HCT116 (cell line): ENCODE measurements at regions not wholly inside any gene's neighbourhood (a gene's known extent, or its start where the extent isn't known, plus 50 kb on each side); places are given as distances from the start of the nearest gene placed in this dataset.

Source experiments
- ATAC-seq: fragments of 200-7000 bp; cut with Tn5 transposase; 2 replicates; pipeline ENCODE4 v1.9.1; 2020; ENCODE audit warnings: mild to moderate bottlenecking, moderate library complexity
- BruUV-seq: library from RNA; stranded (reverse); fragments of 400-500 nt; replicated peaks from 2 replicates; lab custom pipeline; 2021; lab: Mats Ljungman, UMichigan
- CTCF ChIA-PET: fragments of 300-600 bp; sonication (Branson Sonifier 250); formaldehyde crosslinking; loops from one replicate; lab custom pipeline; 2021; ENCODE audit warnings: antibody characterized with exemption; lab: Charles Lee
- POLR2A ChIA-PET: fragments of 300-600, 350-600 bp; sonication (Branson Sonifier 250); formaldehyde crosslinking; loops from one replicate; lab custom pipeline; 2021; ENCODE audit warnings: antibody characterized with exemption; lab: Charles Lee
- RAD21 ChIA-PET, 2 experiments: fragments of 300-600 bp; sonication (Branson Sonifier 250); formaldehyde crosslinking; loops; one replicate each; lab custom pipeline; 2023; ENCODE audit warnings: low total read pairs in 2 of 2; ENCODE audit not compliant: uncharacterized antibody in 2 of 2, unreplicated experiment in 2 of 2, low non-redundant PET in 1 of 2; lab: Charles Lee
- DNase-seq: peaks from one replicate; pipeline ENCODE4 v3.0.0-alpha.2; 2010; ENCODE audit warnings: low read depth, low spot score
- H2AFZ ChIP-seq: fragments of 200-600 bp; shearing (Covaris generic), sonication (generic); 2 replicates; pipeline ENCODE4 v1.6.1; 2017; ENCODE audit warnings: low read depth, mixed run types, mixed read lengths, antibody characterized with exemption, low read length; ENCODE audit not compliant: poor library complexity, severe bottlenecking
- H3K27ac ChIP-seq: 2 replicates; pipeline ENCODE4 v1.5.1; 2012; ENCODE audit warnings: low read depth, low read length
- H3K27me3 ChIP-seq: fragments of 200-600 bp; sonication (generic); 2 replicates; pipeline ENCODE4 v1.6.1; 2016; ENCODE audit warnings: mixed run types, low read length, mixed read lengths; ENCODE audit not compliant: insufficient read depth
- H3K36me3 ChIP-seq, 2 experiments: fragments of 200-500 bp in 1 of 2; fragments of 200-600 bp in 1 of 2; sonication (Bioruptor generic) in 1 of 2; sonication (generic) in 1 of 2; 2 replicates each; pipeline versions ENCODE4 v1.5.1 to v1.6.1; 2014 to 2016; ENCODE audit warnings: low read length in 2 of 2, inconsistent platforms in 1 of 2, mixed read lengths in 1 of 2, mixed run types in 1 of 2; ENCODE audit not compliant: insufficient read depth in 2 of 2, control insufficient read depth in 1 of 2
- H3K4me1 ChIP-seq, 2 experiments: fragments of 200-600 bp in 1 of 2; sonication (generic) in 1 of 2; 2 replicates each; pipeline versions ENCODE4 v1.5.1 to v1.6.1; 2012 to 2017; ENCODE audit warnings: low read length in 2 of 2, inconsistent platforms in 1 of 2, mild to moderate bottlenecking in 1 of 2, mixed read lengths in 1 of 2, mixed run types in 1 of 2, moderate library complexity in 1 of 2; ENCODE audit not compliant: insufficient read depth in 2 of 2, control insufficient read depth in 1 of 2
- H3K4me2 ChIP-seq: fragments of 200-600 bp; sonication (generic); 2 replicates; pipeline ENCODE4 v1.6.1; 2017; ENCODE audit warnings: mixed run types, low read length, mixed read lengths
- H3K4me3 ChIP-seq, 2 experiments: fragments of 200-600 bp in 1 of 2; sonication (generic) in 1 of 2; replicated peaks in 1 of 2; 2 replicates each; pipeline ENCODE4 v1.5.1; 2011 to 2016; ENCODE audit warnings: low read length in 2 of 2, control low read depth in 1 of 2, low read depth in 1 of 2, mild to moderate bottlenecking in 1 of 2, mixed read lengths in 1 of 2, mixed run types in 1 of 2
- H3K79me2 ChIP-seq: fragments of 200-600 bp; sonication (generic); 2 replicates; pipeline ENCODE4 v1.6.1; 2017; ENCODE audit warnings: mild to moderate bottlenecking, mixed run types, low read length, moderate library complexity, mixed read lengths; ENCODE audit not compliant: insufficient read depth
- H3K9ac ChIP-seq: fragments of 200-600 bp; sonication (generic); 2 replicates; pipeline ENCODE4 v1.6.1; 2016; ENCODE audit warnings: low read length, mixed read lengths
- H3K9me2 ChIP-seq: fragments of 200-600 bp; sonication (generic), shearing (Covaris generic); 2 replicates; pipeline ENCODE4 v1.6.1; 2017; ENCODE audit warnings: mixed run types, mild to moderate bottlenecking, moderate library complexity; ENCODE audit not compliant: insufficient read depth
- H3K9me3 ChIP-seq, 2 experiments: fragments of 200-500 bp in 1 of 2; fragments of 200-600 bp in 1 of 2; sonication (Bioruptor generic) in 1 of 2; sonication (generic) in 1 of 2; 2 replicates each; pipeline ENCODE4 v1.6.1; 2014 to 2017; ENCODE audit warnings: low read length in 2 of 2, mixed read lengths in 2 of 2, inconsistent platforms in 1 of 2, low read depth in 1 of 2, mild to moderate bottlenecking in 1 of 2, mixed run types in 1 of 2, moderate library complexity in 1 of 2; ENCODE audit not compliant: control insufficient read depth in 1 of 2, insufficient read depth in 1 of 2
- H4K20me1 ChIP-seq: fragments of 200-600 bp; sonication (generic), shearing (Covaris generic); 2 replicates; pipeline ENCODE4 v1.6.1; 2017; ENCODE audit warnings: mixed run types, mild to moderate bottlenecking, moderate library complexity; ENCODE audit not compliant: insufficient read depth
- CBX3 ChIP-seq: IDR thresholded peaks from 2 replicates; pipeline ENCODE4 v1.6.1; 2012; ENCODE audit warnings: low read depth
- ELF1 ChIP-seq: IDR thresholded peaks from 2 replicates; pipeline ENCODE4 v1.6.1; 2012; ENCODE audit warnings: low read depth, borderline replicate concordance
- EZH2 ChIP-seq: fragments of 200-600 bp; sonication (generic); IDR thresholded peaks from 2 replicates; pipeline ENCODE4 v1.6.1; 2017; ENCODE audit warnings: antibody characterized with exemption, mixed run types
- FOSL1 ChIP-seq: IDR thresholded peaks from 2 replicates; pipeline ENCODE4 v1.6.1; 2012; ENCODE audit warnings: low read depth
- JUND ChIP-seq: IDR thresholded peaks from 2 replicates; pipeline ENCODE4 v1.6.1; 2012
- POLR2A ChIP-seq: IDR thresholded peaks from 2 replicates; pipeline ENCODE4 v1.7.0; 2011; ENCODE audit warnings: borderline replicate concordance; ENCODE audit not compliant: insufficient read depth, insufficient read length; ENCODE audit errors: extremely low read depth
- POLR2AphosphoS5 ChIP-seq: IDR thresholded peaks from 2 replicates; pipeline ENCODE4 v1.6.1; 2011; ENCODE audit warnings: mild to moderate bottlenecking, low read depth, low read length, moderate library complexity
- RAD21 ChIP-seq: IDR thresholded peaks from 2 replicates; pipeline ENCODE4 v1.6.1; 2012; ENCODE audit warnings: low read depth, mild to moderate bottlenecking
- SIN3A ChIP-seq: IDR thresholded peaks from 2 replicates; pipeline ENCODE4 v1.6.1; 2012; ENCODE audit warnings: low read depth
- SRF ChIP-seq: IDR thresholded peaks from 2 replicates; pipeline ENCODE4 v1.6.1; 2012; ENCODE audit warnings: low read depth
- TCF7L2 ChIP-seq: IDR thresholded peaks from 2 replicates; pipeline ENCODE4 v1.7.0; 2011; ENCODE audit warnings: borderline replicate concordance, inconsistent platforms; ENCODE audit not compliant: insufficient read depth, insufficient read length; ENCODE audit errors: extremely low read depth
- YY1 ChIP-seq: IDR thresholded peaks from 2 replicates; pipeline ENCODE4 v1.6.1; 2011; ENCODE audit warnings: low read length, low read depth, moderate library complexity, mild to moderate bottlenecking; ENCODE audit not compliant: insufficient replicate concordance; ENCODE audit errors: extremely low read depth
- ZNF274 ChIP-seq: fragments of 200-500 bp; sonication (Bioruptor generic); IDR thresholded peaks from 2 replicates; pipeline ENCODE4 v1.6.1; 2014; ENCODE audit warnings: mild to moderate bottlenecking, low read depth, low read length, inconsistent platforms
- intact Hi-C: fragments of 100-400 bp; cut with micrococcal nuclease; formaldehyde crosslinking; loops from 2 replicates; pipeline ENCODE4 v1.10.0; 2022
- TF ChIP-seq, protein P1 (sequence below): IDR thresholded peaks from 2 replicates; pipeline ENCODE4 v1.6.1; 2012
- TF ChIP-seq, protein P2 (sequence below), 3 experiments: fragments of 200-600 bp in 1 of 3; sonication (generic) in 1 of 3; IDR thresholded peaks in 2 of 3; conservative IDR thresholded peaks in 1 of 3; 2 replicates each; pipeline ENCODE4 v1.5.1; 2012 to 2017; ENCODE audit warnings: low read depth in 2 of 3, low read length in 2 of 3, antibody characterized with exemption in 1 of 3, borderline replicate concordance in 1 of 3, control low read depth in 1 of 3, mild to moderate bottlenecking in 1 of 3, mixed read lengths in 1 of 3, mixed run types in 1 of 3, moderate library complexity in 1 of 3; ENCODE audit not compliant: insufficient read depth in 1 of 3
- TF ChIP-seq, protein P3 (sequence below): IDR thresholded peaks from 2 replicates; pipeline ENCODE4 v1.6.1; 2012; ENCODE audit warnings: low read depth

DNA sequence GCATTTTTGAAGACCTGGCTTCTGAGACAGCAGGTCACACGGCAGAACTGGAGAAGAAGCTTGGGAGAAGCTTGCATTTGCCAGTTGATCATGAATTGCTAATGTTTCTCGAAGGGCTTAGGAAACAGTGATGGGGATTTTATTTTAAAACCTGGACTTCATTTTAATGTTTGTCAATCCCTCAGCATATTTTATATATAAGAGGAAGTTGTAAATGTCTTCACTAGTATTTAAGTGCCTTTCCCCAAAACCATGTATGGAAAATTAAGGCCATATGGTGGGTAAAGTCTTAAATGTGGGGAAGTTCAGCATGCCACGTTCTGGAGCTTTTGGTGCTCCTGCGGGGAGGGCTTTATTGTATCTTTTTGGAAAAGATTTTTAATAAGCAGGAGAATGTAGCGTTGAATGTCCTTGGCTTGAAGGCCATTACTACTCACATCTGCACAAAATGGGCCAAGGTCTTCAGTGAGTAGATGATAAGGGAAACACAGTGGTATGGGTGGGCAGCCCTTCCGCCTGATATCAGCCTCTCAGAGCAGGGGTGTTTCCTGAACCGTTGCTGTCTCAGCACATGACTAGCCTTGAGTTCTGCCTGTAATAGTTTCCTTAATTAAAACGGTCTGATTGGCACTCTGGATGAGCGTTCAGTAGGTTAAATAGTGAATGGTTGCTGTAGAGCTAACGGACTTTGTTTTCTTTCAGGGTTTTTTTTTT is 511.4 kb downstream of the PCNX1 start:
- ChIA-PET RAD21 (no interaction called here), CTCF (no interaction called here), POLR2A (no interaction called here)
- Histone ChIP-seq H2AFZ (no peak overlapping the region), H3K4me3 (no peak overlapping the region), H3K27me3 (no peaks in the 10 kb centered on the region), H3K79me2 (no peaks in the 10 kb centered on the region), H4K20me1 (no peaks in the 10 kb centered on the region), H3K27ac (no peak overlapping the region), H3K9ac (no peak overlapping the region), H3K4me1 (peaks cover 0 to 5% of the 10 kb centered on the region in 2 experiments; a peak in 1 of 4 replicates), H3K9me3 (no peaks in the 10 kb centered on the region), H3K36me3 (no peaks in the 10 kb centered on the region), H3K4me2 (no peak overlapping the region), H3K9me2 (no peaks in the 10 kb centered on the region)
- DNase-seq, result no peak
- TF ChIP-seq ZNF274 (no peak), EZH2 (no peak), TCF7L2 (no peak), JUND (no peak), ELF1 (no peak), SRF (no peak), CBX3 (no peak), RAD21 (no peak), YY1 (no peak), SIN3A (no peak), POLR2A (no peak), FOSL1 (no peak), POLR2AphosphoS5 (no peak)
- TF ChIP-seq, protein P1, sequence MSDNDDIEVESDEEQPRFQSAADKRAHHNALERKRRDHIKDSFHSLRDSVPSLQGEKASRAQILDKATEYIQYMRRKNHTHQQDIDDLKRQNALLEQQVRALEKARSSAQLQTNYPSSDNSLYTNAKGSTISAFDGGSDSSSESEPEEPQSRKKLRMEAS, result no peak
- TF ChIP-seq, protein P2, sequence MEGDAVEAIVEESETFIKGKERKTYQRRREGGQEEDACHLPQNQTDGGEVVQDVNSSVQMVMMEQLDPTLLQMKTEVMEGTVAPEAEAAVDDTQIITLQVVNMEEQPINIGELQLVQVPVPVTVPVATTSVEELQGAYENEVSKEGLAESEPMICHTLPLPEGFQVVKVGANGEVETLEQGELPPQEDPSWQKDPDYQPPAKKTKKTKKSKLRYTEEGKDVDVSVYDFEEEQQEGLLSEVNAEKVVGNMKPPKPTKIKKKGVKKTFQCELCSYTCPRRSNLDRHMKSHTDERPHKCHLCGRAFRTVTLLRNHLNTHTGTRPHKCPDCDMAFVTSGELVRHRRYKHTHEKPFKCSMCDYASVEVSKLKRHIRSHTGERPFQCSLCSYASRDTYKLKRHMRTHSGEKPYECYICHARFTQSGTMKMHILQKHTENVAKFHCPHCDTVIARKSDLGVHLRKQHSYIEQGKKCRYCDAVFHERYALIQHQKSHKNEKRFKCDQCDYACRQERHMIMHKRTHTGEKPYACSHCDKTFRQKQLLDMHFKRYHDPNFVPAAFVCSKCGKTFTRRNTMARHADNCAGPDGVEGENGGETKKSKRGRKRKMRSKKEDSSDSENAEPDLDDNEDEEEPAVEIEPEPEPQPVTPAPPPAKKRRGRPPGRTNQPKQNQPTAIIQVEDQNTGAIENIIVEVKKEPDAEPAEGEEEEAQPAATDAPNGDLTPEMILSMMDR (IDR thresholded peaks at IDR 0.05 in 2 of 3, conservative IDR thresholded peaks at IDR 0.05 in 1 of 3; ENCODE audit: borderline replicate concordance in 1 of 3, insufficient read depth in 1 of 3, low read depth in 2 of 3, low read length in 2 of 3), result no peak
- TF ChIP-seq, protein P3, sequence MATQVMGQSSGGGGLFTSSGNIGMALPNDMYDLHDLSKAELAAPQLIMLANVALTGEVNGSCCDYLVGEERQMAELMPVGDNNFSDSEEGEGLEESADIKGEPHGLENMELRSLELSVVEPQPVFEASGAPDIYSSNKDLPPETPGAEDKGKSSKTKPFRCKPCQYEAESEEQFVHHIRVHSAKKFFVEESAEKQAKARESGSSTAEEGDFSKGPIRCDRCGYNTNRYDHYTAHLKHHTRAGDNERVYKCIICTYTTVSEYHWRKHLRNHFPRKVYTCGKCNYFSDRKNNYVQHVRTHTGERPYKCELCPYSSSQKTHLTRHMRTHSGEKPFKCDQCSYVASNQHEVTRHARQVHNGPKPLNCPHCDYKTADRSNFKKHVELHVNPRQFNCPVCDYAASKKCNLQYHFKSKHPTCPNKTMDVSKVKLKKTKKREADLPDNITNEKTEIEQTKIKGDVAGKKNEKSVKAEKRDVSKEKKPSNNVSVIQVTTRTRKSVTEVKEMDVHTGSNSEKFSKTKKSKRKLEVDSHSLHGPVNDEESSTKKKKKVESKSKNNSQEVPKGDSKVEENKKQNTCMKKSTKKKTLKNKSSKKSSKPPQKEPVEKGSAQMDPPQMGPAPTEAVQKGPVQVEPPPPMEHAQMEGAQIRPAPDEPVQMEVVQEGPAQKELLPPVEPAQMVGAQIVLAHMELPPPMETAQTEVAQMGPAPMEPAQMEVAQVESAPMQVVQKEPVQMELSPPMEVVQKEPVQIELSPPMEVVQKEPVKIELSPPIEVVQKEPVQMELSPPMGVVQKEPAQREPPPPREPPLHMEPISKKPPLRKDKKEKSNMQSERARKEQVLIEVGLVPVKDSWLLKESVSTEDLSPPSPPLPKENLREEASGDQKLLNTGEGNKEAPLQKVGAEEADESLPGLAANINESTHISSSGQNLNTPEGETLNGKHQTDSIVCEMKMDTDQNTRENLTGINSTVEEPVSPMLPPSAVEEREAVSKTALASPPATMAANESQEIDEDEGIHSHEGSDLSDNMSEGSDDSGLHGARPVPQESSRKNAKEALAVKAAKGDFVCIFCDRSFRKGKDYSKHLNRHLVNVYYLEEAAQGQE, result no peak
- no TSS peak for BruUV-seq
- no peak for ATAC-seq
- intact Hi-C loops, result no loop called here
